Gastroesophageal sphincter (tissue), 3 donors: ENCODE measurements at regions not wholly inside any gene's neighbourhood (a gene's known extent, or its start where the extent isn't known, plus 50 kb on each side); places are given as distances from the start of the nearest gene placed in this dataset.
A peak's percentile ranks its signal among the peaks of the same experiment; 100 is the strongest.

Experiments used
- CTCF ChIP-seq, 4 experiments: fragments of 200-600 bp in 2 of 4; fragments of 450-650 bp in 2 of 4; sonication (generic) in 1 of 4; IDR thresholded peaks; one replicate each; pipeline ENCODE4 v1.5.1; 2017 to 2019; ENCODE audit warnings: antibody characterized with exemption in 4 of 4, mild to moderate bottlenecking in 2 of 4, moderate library complexity in 2 of 4
- EP300 ChIP-seq: sonication (generic); formaldehyde crosslinking; IDR thresholded peaks from one replicate; pipeline ENCODE4 v1.6.1; 2017; ENCODE audit warnings: antibody characterized with exemption, mild to moderate bottlenecking
- POLR2A ChIP-seq, 2 donors: fragments of 450-650 bp; IDR thresholded peaks; one replicate each; pipeline ENCODE4 v1.6.1; 2017; ENCODE audit warnings: antibody characterized with exemption in 2 of 2, mild to moderate bottlenecking in 2 of 2, moderate library complexity in 1 of 2
- POLR2AphosphoS5 ChIP-seq: sonication (generic); formaldehyde crosslinking; IDR thresholded peaks from one replicate; pipeline ENCODE4 v1.6.1; 2017; ENCODE audit warnings: antibody characterized with exemption

GRCh38 chr16:87203060-87203656 lies 114.0 kb downstream of the C16orf95 start:
- TF ChIP-seq CTCF (IDR thresholded peaks at IDR 0.05) (peak in 2 of 4 experiments; percentile 45 to 69), POLR2A (IDR thresholded peaks at IDR 0.05) (no peak), EP300 (no peak), POLR2AphosphoS5 (no peak)
